ENCODE measurements at regions not wholly inside any gene's neighbourhood (a gene's known extent, or its start where the extent isn't known, plus 50 kb on each side); places are given as distances from the start of the nearest gene placed in this dataset.

- H3K27me3 ChIP-seq (replicated peaks in 2 of 5; ENCODE audit: control insufficient read depth in 4 of 5, insufficient read depth in 5 of 5, low read length in 4 of 5) = no peaks in the 10 kb centered on the region
- ChIA-PET POLR2A (no interaction called here), CTCF (no interaction called here)
- no peak overlapping the region for H3K27ac ChIP-seq (ENCODE audit: insufficient read depth in 1 of 2, low read depth in 1 of 2, low read length in 2 of 2, poor library complexity in 1 of 2, severe bottlenecking in 2 of 2)
- no peaks in the 10 kb centered on the region for H3K36me3 ChIP-seq (ENCODE audit: control insufficient read depth in 4 of 4, insufficient read depth in 4 of 4, low read length in 3 of 4)
- DNase-seq = no peak
- no peaks in the 10 kb centered on the region for H3K4me1 ChIP-seq (ENCODE audit: control extremely low read depth in 1 of 4, control insufficient read depth in 4 of 4, insufficient read depth in 4 of 4, low read length in 3 of 4)
- H3K4me3 ChIP-seq (ENCODE audit: control insufficient read depth in 1 of 7, extremely low read depth in 1 of 7, insufficient read depth in 4 of 7, low read depth in 2 of 7, low read length in 6 of 7) = no peak overlapping the region
- peaks cover 0 to 5% (median 0%) of the 10 kb centered on the region in 5 experiments for H3K9me3 ChIP-seq (ENCODE audit: control extremely low read depth in 1 of 5, control insufficient read depth in 4 of 5, insufficient read depth in 2 of 5, low read depth in 1 of 5, low read length in 4 of 5)
- 52% methylated on average over 2 of the region's 3 CpGs for WGBS (ENCODE audit: insufficient coverage)
Measured at GRCh38 chr2:34534761-34535160, 935.7 kb upstream of the FAM98A start.

DNA sequence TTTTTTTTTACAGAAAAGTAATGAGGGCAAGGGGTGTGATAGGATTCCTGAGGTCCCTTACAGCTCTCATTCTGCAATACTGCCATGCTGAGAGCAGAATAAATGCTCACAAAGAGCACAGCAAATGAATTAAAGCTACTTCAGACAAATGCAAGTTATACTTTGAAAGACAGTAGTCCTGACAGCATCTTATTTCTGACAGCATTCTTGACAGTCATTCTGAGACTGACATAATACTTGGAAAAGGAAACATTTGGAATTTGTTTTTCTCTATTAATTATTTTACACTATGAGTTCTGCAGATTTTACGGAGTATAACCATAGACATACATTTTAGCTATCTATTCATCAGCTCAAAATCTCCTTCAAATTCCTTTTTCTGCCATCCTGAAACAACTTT, 935.2 kb upstream of the FAM98A start:
- ChIA-PET POLR2A (no interaction called here), CTCF (no interaction called here)
- Histone ChIP-seq H3K27ac (ENCODE audit: insufficient read depth in 1 of 2, low read depth in 1 of 2, low read length in 2 of 2, poor library complexity in 1 of 2, severe bottlenecking in 2 of 2) (no peak overlapping the region), H3K4me1 (ENCODE audit: control extremely low read depth in 1 of 4, control insufficient read depth in 4 of 4, insufficient read depth in 4 of 4, low read length in 3 of 4) (no peaks in the 10 kb centered on the region), H3K27me3 (replicated peaks in 2 of 5; ENCODE audit: control insufficient read depth in 4 of 5, insufficient read depth in 5 of 5, low read length in 4 of 5) (no peaks in the 10 kb centered on the region), H3K36me3 (ENCODE audit: control insufficient read depth in 4 of 4, insufficient read depth in 4 of 4, low read length in 3 of 4) (no peaks in the 10 kb centered on the region), H3K4me3 (ENCODE audit: control insufficient read depth in 1 of 7, extremely low read depth in 1 of 7, insufficient read depth in 4 of 7, low read depth in 2 of 7, low read length in 6 of 7) (no peak overlapping the region), H3K9me3 (ENCODE audit: control extremely low read depth in 1 of 5, control insufficient read depth in 4 of 5, insufficient read depth in 2 of 5, low read depth in 1 of 5, low read length in 4 of 5) (peaks cover 0 to 2% (median 0%) of the 10 kb centered on the region in 5 experiments)
- no peak for DNase-seq
- no CpG with 5 or more reads among the region's 1 CpG for WGBS (ENCODE audit: insufficient coverage)

- 88% methylated on average over 1 of the region's 3 CpGs for WGBS (ENCODE audit: insufficient coverage)
Measured at GRCh38 chr2:34533585-34534183, 934.6 kb upstream of the FAM98A start.

GRCh38 chr2:34529965-34530364, 930.9 kb upstream of the FAM98A start:
- DNase-seq = no peak
- Histone ChIP-seq H3K36me3 (ENCODE audit: control insufficient read depth in 4 of 4, insufficient read depth in 4 of 4, low read length in 3 of 4) (no peaks in the 10 kb centered on the region), H3K27me3 (replicated peaks in 2 of 5; ENCODE audit: control insufficient read depth in 4 of 5, insufficient read depth in 5 of 5, low read length in 4 of 5) (no peaks in the 10 kb centered on the region), H3K4me3 (ENCODE audit: control insufficient read depth in 1 of 7, extremely low read depth in 1 of 7, insufficient read depth in 4 of 7, low read depth in 2 of 7, low read length in 6 of 7) (no peak overlapping the region), H3K27ac (ENCODE audit: insufficient read depth in 1 of 2, low read depth in 1 of 2, low read length in 2 of 2, poor library complexity in 1 of 2, severe bottlenecking in 2 of 2) (no peak overlapping the region), H3K9me3 (ENCODE audit: control extremely low read depth in 1 of 5, control insufficient read depth in 4 of 5, insufficient read depth in 2 of 5, low read depth in 1 of 5, low read length in 4 of 5) (no peaks in the 10 kb centered on the region), H3K4me1 (ENCODE audit: control extremely low read depth in 1 of 4, control insufficient read depth in 4 of 4, insufficient read depth in 4 of 4, low read length in 3 of 4) (no peaks in the 10 kb centered on the region)
- ChIA-PET POLR2A (no interaction called here), CTCF (no interaction called here)
- 100% methylated on average over 1 of the region's 1 CpG for WGBS (ENCODE audit: insufficient coverage)

More at GRCh38 chr2:34533585-34534183, 934.6 kb upstream of the FAM98A start:
- H3K27me3 ChIP-seq (replicated peaks in 2 of 5; ENCODE audit: control insufficient read depth in 4 of 5, insufficient read depth in 5 of 5, low read length in 4 of 5) = no peaks in the 10 kb centered on the region
- ChIA-PET CTCF (no interaction called here), POLR2A (no interaction called here)
- no peak overlapping the region for H3K4me3 ChIP-seq (ENCODE audit: control insufficient read depth in 1 of 7, extremely low read depth in 1 of 7, insufficient read depth in 4 of 7, low read depth in 2 of 7, low read length in 6 of 7)
- no peaks in the 10 kb centered on the region for H3K36me3 ChIP-seq (ENCODE audit: control insufficient read depth in 4 of 4, insufficient read depth in 4 of 4, low read length in 3 of 4)
- H3K9me3 ChIP-seq (ENCODE audit: control extremely low read depth in 1 of 5, control insufficient read depth in 4 of 5, insufficient read depth in 2 of 5, low read depth in 1 of 5, low read length in 4 of 5) = no peaks in the 10 kb centered on the region
- no peak overlapping the region for H3K27ac ChIP-seq (ENCODE audit: insufficient read depth in 1 of 2, low read depth in 1 of 2, low read length in 2 of 2, poor library complexity in 1 of 2, severe bottlenecking in 2 of 2)
- no peak for DNase-seq
- no peaks in the 10 kb centered on the region for H3K4me1 ChIP-seq (ENCODE audit: control extremely low read depth in 1 of 4, control insufficient read depth in 4 of 4, insufficient read depth in 4 of 4, low read length in 3 of 4)

DNA sequence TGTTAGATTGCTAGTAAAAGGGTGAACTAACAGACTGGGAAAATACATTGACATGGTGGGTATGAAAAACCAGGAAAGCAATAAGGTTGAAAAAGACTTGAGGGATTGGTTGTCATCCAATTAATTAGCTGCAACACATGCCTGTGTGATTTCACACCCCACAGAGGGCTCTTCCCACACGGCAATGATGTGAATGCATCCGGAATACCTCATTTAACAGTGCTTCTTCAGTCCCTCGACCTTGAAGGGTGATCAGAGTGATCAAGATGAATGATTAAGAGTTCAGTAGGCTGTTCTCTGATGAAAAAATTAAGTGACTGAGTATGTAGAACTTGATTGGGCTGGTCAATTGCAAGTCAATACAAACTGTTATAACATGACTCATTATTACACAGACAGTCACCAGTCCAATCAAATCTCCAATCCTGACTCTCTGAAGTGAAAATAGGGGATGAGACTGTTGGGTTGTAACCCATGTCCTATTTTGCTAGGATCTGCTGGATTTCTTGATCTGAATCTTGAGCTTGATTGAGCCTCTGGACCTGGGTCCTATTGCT, 924.9 kb upstream of the FAM98A start:
- 40% methylated on average over 1 of the region's 3 CpGs for WGBS (ENCODE audit: insufficient coverage)
- DNase-seq = no peak
- H3K27ac ChIP-seq (ENCODE audit: insufficient read depth in 1 of 2, low read depth in 1 of 2, low read length in 2 of 2, poor library complexity in 1 of 2, severe bottlenecking in 2 of 2) = no peak overlapping the region
- peaks cover 0 to 2% (median 0%) of the 10 kb centered on the region in 5 experiments for H3K9me3 ChIP-seq (ENCODE audit: control extremely low read depth in 1 of 5, control insufficient read depth in 4 of 5, insufficient read depth in 2 of 5, low read depth in 1 of 5, low read length in 4 of 5)
- no peaks in the 10 kb centered on the region for H3K36me3 ChIP-seq (ENCODE audit: control insufficient read depth in 4 of 4, insufficient read depth in 4 of 4, low read length in 3 of 4)
- ChIA-PET POLR2A (no interaction called here), CTCF (no interaction called here)
- no peaks in the 10 kb centered on the region for H3K4me1 ChIP-seq (ENCODE audit: control extremely low read depth in 1 of 4, control insufficient read depth in 4 of 4, insufficient read depth in 4 of 4, low read length in 3 of 4)
- no peak overlapping the region for H3K4me3 ChIP-seq (ENCODE audit: control insufficient read depth in 1 of 7, extremely low read depth in 1 of 7, insufficient read depth in 4 of 7, low read depth in 2 of 7, low read length in 6 of 7)
- H3K27me3 ChIP-seq (replicated peaks in 2 of 5; ENCODE audit: control insufficient read depth in 4 of 5, insufficient read depth in 5 of 5, low read length in 4 of 5) = no peaks in the 10 kb centered on the region

DNA sequence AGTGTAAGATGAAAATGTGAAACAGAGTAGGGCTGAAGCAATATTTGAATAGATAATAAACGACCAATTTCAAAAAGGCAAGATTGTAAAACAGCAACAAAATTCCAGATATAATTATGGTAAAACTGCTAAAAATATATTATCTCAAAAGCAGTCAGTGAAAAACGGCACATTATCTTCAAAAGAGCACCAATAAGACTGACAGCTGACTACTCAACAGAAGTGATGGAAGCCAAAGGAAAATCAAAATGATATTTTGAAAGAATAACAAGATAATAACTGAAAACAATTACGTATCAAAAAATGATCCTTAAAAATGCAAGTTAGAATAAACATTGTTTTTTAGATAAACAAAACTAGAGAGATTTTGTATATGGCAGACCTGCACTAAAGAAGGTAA, 920.6 kb upstream of the FAM98A start:
- no peak for DNase-seq
- H3K36me3 ChIP-seq (ENCODE audit: control insufficient read depth in 4 of 4, insufficient read depth in 4 of 4, low read length in 3 of 4) = no peaks in the 10 kb centered on the region
- no peaks in the 10 kb centered on the region for H3K27me3 ChIP-seq (replicated peaks in 2 of 5; ENCODE audit: control insufficient read depth in 4 of 5, insufficient read depth in 5 of 5, low read length in 4 of 5)
- peaks cover 0 to 4% (median 0%) of the 10 kb centered on the region in 5 experiments for H3K9me3 ChIP-seq (ENCODE audit: control extremely low read depth in 1 of 5, control insufficient read depth in 4 of 5, insufficient read depth in 2 of 5, low read depth in 1 of 5, low read length in 4 of 5)
- H3K4me3 ChIP-seq (ENCODE audit: control insufficient read depth in 1 of 7, extremely low read depth in 1 of 7, insufficient read depth in 4 of 7, low read depth in 2 of 7, low read length in 6 of 7) = no peak overlapping the region
- WGBS (ENCODE audit: insufficient coverage) = no CpG with 5 or more reads among the region's 3 CpGs
- CTCF ChIA-PET = no interaction called here
- POLR2A ChIA-PET = no interaction called here
- no peaks in the 10 kb centered on the region for H3K4me1 ChIP-seq (ENCODE audit: control extremely low read depth in 1 of 4, control insufficient read depth in 4 of 4, insufficient read depth in 4 of 4, low read length in 3 of 4)
- no peak overlapping the region for H3K27ac ChIP-seq (ENCODE audit: insufficient read depth in 1 of 2, low read depth in 1 of 2, low read length in 2 of 2, poor library complexity in 1 of 2, severe bottlenecking in 2 of 2)

DNA sequence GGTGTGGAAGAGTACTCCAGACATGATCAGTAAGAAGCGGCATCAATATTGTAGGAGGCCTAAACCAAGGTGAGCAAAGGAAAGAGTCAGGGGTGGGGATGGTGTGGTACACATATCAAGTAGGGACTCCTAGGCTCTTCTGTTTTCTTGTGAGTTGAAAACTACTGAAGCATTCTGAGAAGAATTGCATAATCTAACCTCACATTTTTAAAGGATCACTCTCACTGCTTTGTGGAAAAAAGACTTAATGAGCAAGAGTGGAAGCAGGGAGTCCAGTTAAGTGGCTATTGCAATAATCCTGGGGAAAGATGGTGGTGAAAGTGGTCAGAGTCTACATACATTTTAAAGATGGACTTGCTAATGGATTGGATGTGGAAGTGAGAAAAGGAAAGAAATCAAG, 899.5 kb upstream of the FAM98A start:
- WGBS (ENCODE audit: insufficient coverage) = 100% methylated on average over 1 of the region's 1 CpG
- H3K36me3 ChIP-seq (ENCODE audit: control insufficient read depth in 4 of 4, insufficient read depth in 4 of 4, low read length in 3 of 4) = no peaks in the 10 kb centered on the region
- CTCF ChIA-PET = no interaction called here
- H3K27me3 ChIP-seq (replicated peaks in 2 of 5; ENCODE audit: control insufficient read depth in 4 of 5, insufficient read depth in 5 of 5, low read length in 4 of 5) = no peaks in the 10 kb centered on the region
- H3K9me3 ChIP-seq (ENCODE audit: control extremely low read depth in 1 of 5, control insufficient read depth in 4 of 5, insufficient read depth in 2 of 5, low read depth in 1 of 5, low read length in 4 of 5) = no peaks in the 10 kb centered on the region
- POLR2A ChIA-PET = no interaction called here
- H3K4me1 ChIP-seq (ENCODE audit: control extremely low read depth in 1 of 4, control insufficient read depth in 4 of 4, insufficient read depth in 4 of 4, low read length in 3 of 4) = no peaks in the 10 kb centered on the region
- no peak overlapping the region for H3K27ac ChIP-seq (ENCODE audit: insufficient read depth in 1 of 2, low read depth in 1 of 2, low read length in 2 of 2, poor library complexity in 1 of 2, severe bottlenecking in 2 of 2)
- H3K4me3 ChIP-seq (ENCODE audit: control insufficient read depth in 1 of 7, extremely low read depth in 1 of 7, insufficient read depth in 4 of 7, low read depth in 2 of 7, low read length in 6 of 7) = no peak overlapping the region
- DNase-seq = no peak

Data from common myeloid progenitor, CD34-positive (primary cell).